ENCODE measurements at regions not wholly inside any gene's neighbourhood (a gene's known extent, or its start where the extent isn't known, plus 50 kb on each side); places are given as distances from the start of the nearest gene placed in this dataset.

GRCh38 chr6:100176951-100177710, 183.1 kb upstream of the MCHR2 start:
- no peak for DNase-seq

GRCh38 chr6:100176311-100176950, 182.4 kb upstream of the MCHR2 start:
- DNase-seq = no peak

- DNase-seq = no peak
Measured at GRCh38 chr6:100175814-100176310, 181.8 kb upstream of the MCHR2 start.

GRCh38 chr6:100173211-100173610, 179.2 kb upstream of the MCHR2 start:
- no peak for DNase-seq

GRCh38 chr6:100172322-100172713, 178.3 kb upstream of the MCHR2 start:
- no peak for DNase-seq

GRCh38 chr6:100171533-100172321, 177.7 kb upstream of the MCHR2 start:
- no peak for DNase-seq

GRCh38 chr6:100168148-100168547, 174.1 kb upstream of the MCHR2 start:
- no peak for DNase-seq

GRCh38 chr6:100167585-100167984, 173.6 kb upstream of the MCHR2 start:
- DNase-seq = no peak

GRCh38 chr6:100166956-100167355, 172.9 kb upstream of the MCHR2 start:
- no peak for DNase-seq

GRCh38 chr6:100165442-100165841, 171.4 kb upstream of the MCHR2 start:
- DNase-seq = no peak

GRCh38 chr6:100163035-100163434, 169.0 kb upstream of the MCHR2 start:
- DNase-seq = no peak

GRCh38 chr6:100161782-100162365, 167.9 kb upstream of the MCHR2 start:
- no peak for DNase-seq

GRCh38 chr6:100160930-100161329, 166.9 kb upstream of the MCHR2 start:
- no peak for DNase-seq

- DNase-seq = no peak
Measured at GRCh38 chr6:100155141-100155540, 161.1 kb upstream of the MCHR2 start.

GRCh38 chr6:100153636-100154275, 159.7 kb upstream of the MCHR2 start:
- no peak for DNase-seq

- DNase-seq = no peak
Measured at GRCh38 chr6:100152201-100152600, 158.2 kb upstream of the MCHR2 start.

- no peak for DNase-seq
Measured at GRCh38 chr6:100144991-100145390, 151.0 kb upstream of the MCHR2 start.

- DNase-seq = peak in 1 of 2 experiments; percentile 5
Measured at GRCh38 chr6:100138346-100139022, 144.5 kb upstream of the MCHR2 start.

- DNase-seq = no peak
Measured at GRCh38 chr6:100137759-100138158, 143.7 kb upstream of the MCHR2 start.

- no peak for DNase-seq
Measured at GRCh38 chr6:100136590-100136989, 142.6 kb upstream of the MCHR2 start.

GRCh38 chr6:100135977-100136376, 142.0 kb upstream of the MCHR2 start:
- no peak for DNase-seq

GRCh38 chr6:100134703-100135102, 140.7 kb upstream of the MCHR2 start:
- no peak for DNase-seq
